DND-41 (cell line): ENCODE measurements at regions not wholly inside any gene's neighbourhood (a gene's known extent, or its start where the extent isn't known, plus 50 kb on each side); places are given as distances from the start of the nearest gene placed in this dataset.
A peak's percentile ranks its signal among the peaks of the same experiment; 100 is the strongest.

ENCODE experiments used
- ATAC-seq: fragments of 200-7000 bp; cut with Tn5 transposase; 3 replicates; pipeline ENCODE4 v1.9.1; 2021; ENCODE audit warnings: low read depth; ENCODE audit not compliant: insufficient read depth
- DNase-seq: peaks from one replicate; pipeline ENCODE4 v3.0.0-alpha.2; 2020
- H2AFZ ChIP-seq: 2 replicates; pipeline ENCODE4 v1.6.0; 2012; ENCODE audit warnings: low read depth, low read length
- H3K27ac ChIP-seq: 2 replicates; pipeline ENCODE4 v1.5.1; 2012; ENCODE audit warnings: low read length, inconsistent platforms
- H3K27me3 ChIP-seq: fragments of 200-600 bp; sonication (generic); 2 replicates; pipeline ENCODE4 v1.6.0; 2012; ENCODE audit warnings: low read length, mild to moderate bottlenecking, inconsistent platforms; ENCODE audit not compliant: insufficient read depth, poor library complexity
- H3K36me3 ChIP-seq: 2 replicates; pipeline ENCODE4 v1.5.1; 2012; ENCODE audit warnings: low read length, inconsistent platforms; ENCODE audit not compliant: insufficient read depth
- H3K4me1 ChIP-seq: 2 replicates; pipeline ENCODE4 v1.5.1; 2012; ENCODE audit warnings: mild to moderate bottlenecking, low read length; ENCODE audit not compliant: insufficient read depth
- H3K4me2 ChIP-seq: 2 replicates; pipeline ENCODE4 v1.6.0; 2012; ENCODE audit warnings: mild to moderate bottlenecking, moderate library complexity, low read length, inconsistent platforms; ENCODE audit not compliant: insufficient read depth
- H3K4me3 ChIP-seq, 2 experiments: fragments of 200-600 bp in 1 of 2; shearing (Covaris generic) in 1 of 2; 2 replicates each; pipeline ENCODE4 v1.5.1; 2012 to 2016; ENCODE audit warnings: inconsistent platforms in 2 of 2, low read length in 2 of 2, mild to moderate bottlenecking in 2 of 2, low read depth in 1 of 2, moderate library complexity in 1 of 2
- H3K79me2 ChIP-seq: 2 replicates; pipeline ENCODE4 v1.6.0; 2012; ENCODE audit warnings: low read length, inconsistent platforms; ENCODE audit not compliant: insufficient read depth
- H3K9ac ChIP-seq: 2 replicates; pipeline ENCODE4 v1.6.0; 2012; ENCODE audit warnings: low read depth, mild to moderate bottlenecking, inconsistent platforms, low read length, moderate library complexity
- H3K9me3 ChIP-seq: 2 replicates; pipeline ENCODE4 v1.5.1; 2012; ENCODE audit warnings: low read length, moderate library complexity, mild to moderate bottlenecking, inconsistent platforms; ENCODE audit not compliant: insufficient read depth, severe bottlenecking
- H4K20me1 ChIP-seq: 2 replicates; pipeline ENCODE4 v1.6.0; 2012; ENCODE audit warnings: low read length; ENCODE audit not compliant: insufficient read depth
- CTCF ChIP-seq: IDR thresholded peaks from 2 replicates; pipeline ENCODE4 v1.5.1; 2012; ENCODE audit warnings: borderline replicate concordance, low read length, moderate library complexity, mild to moderate bottlenecking; ENCODE audit not compliant: poor library complexity, severe bottlenecking; ENCODE audit errors: extremely low read depth
- EZH2 ChIP-seq: IDR thresholded peaks from 3 replicates; pipeline ENCODE4 v1.6.1; 2012; ENCODE audit warnings: borderline replicate concordance, low read depth, mild to moderate bottlenecking, moderate library complexity, low read length, inconsistent platforms; ENCODE audit not compliant: severe bottlenecking

DNA sequence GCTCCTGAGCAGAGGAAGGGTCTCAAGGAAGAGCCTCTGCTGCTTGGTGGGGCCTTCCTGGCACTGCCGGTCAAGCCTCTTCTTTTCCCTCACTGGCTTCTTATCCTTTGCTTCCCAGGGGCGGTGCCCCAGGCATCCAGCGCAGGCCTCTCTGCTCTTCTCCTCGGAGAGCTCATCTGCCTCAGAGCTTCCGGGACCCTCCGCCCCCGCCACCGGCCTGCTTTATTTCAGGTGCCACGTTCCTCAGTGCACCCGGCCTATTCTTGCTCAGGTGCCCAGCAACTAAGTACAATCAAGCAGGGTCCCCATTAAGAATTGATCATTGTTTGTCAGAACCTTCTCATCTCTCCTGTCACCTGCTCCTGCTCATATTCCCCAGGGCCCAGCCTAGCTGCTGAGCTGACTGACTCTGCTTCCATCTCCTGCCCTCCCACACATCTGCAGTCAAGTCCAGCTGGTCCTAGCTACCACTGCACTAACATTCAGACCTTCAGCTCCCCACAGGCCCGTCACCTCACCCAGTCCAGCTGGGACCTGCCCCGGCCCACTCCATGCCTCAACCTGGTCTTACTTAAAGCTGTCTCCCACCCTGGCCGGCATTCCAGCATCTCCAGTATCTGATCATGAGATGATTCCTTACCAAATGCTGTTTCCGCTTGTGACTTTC is 114.3 kb upstream of the BOD1 start:
- Histone ChIP-seq H3K79me2 (no peaks in the 10 kb centered on the region), H3K27me3 (no peaks in the 10 kb centered on the region), H3K4me2 (no peak overlapping the region), H3K4me3 (no peak overlapping the region), H3K36me3 (no peaks in the 10 kb centered on the region), H4K20me1 (no peaks in the 10 kb centered on the region), H3K4me1 (0 out of 2 replicates have a peak, but pooled peaks cover 3% of the 10 kb centered on the region), H3K27ac (no peak overlapping the region), H3K9ac (no peak overlapping the region), H2AFZ (no peak overlapping the region), H3K9me3 (no peaks in the 10 kb centered on the region)
- TF ChIP-seq CTCF (no peak), EZH2 (no peak)
- DNase-seq: no peak
- ATAC-seq: no peak

DNA sequence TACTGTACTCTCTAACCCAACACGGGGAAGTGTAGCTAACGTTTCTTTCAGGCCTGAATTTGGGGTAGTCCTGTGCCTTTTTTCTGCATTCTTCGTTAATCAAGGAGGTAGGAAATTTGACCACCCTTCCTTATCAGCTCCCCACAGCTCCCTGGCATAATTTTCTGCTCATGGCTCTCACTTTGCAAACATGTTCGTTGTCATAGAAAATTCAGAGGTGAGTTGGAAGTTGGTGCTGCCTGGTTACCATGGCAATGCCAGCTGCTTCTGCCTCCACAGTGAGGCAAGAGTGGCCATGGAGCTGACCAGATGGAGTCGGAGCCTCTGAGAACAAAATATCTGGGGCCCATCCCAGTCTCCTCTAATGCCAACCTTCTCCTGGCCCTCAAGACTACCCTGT is 116.6 kb upstream of the BOD1 start:
- Histone ChIP-seq H3K27me3 (no peaks in the 10 kb centered on the region), H3K4me2 (no peak overlapping the region), H3K79me2 (no peaks in the 10 kb centered on the region), H3K27ac (no peak overlapping the region), H4K20me1 (no peaks in the 10 kb centered on the region), H3K4me1 (0 out of 2 replicates have a peak, but pooled peaks cover 3% of the 10 kb centered on the region), H3K9me3 (no peaks in the 10 kb centered on the region), H3K4me3 (no peak overlapping the region), H3K36me3 (no peaks in the 10 kb centered on the region), H2AFZ (no peak overlapping the region), H3K9ac (no peak overlapping the region)
- DNase-seq (no peak), ATAC-seq (no peak)
- TF ChIP-seq EZH2: no peak
- TF ChIP-seq CTCF: no peak

GRCh38 chr5:173733425-173733824 is 117.0 kb upstream of the BOD1 start:
- DNase-seq (peak; percentile 26), ATAC-seq (0 out of 3 replicates have a peak, but pooled peaks have one; percentile 52)
- Histone ChIP-seq H3K27me3 (no peaks in the 10 kb centered on the region), H3K4me3 (no peak overlapping the region), H3K27ac (no peak overlapping the region), H3K9ac (no peak overlapping the region), H4K20me1 (no peaks in the 10 kb centered on the region), H3K9me3 (no peaks in the 10 kb centered on the region), H3K79me2 (no peaks in the 10 kb centered on the region), H3K4me1 (0 out of 2 replicates have a peak, but pooled peaks cover 3% of the 10 kb centered on the region), H2AFZ (no peak overlapping the region), H3K4me2 (no peak overlapping the region), H3K36me3 (no peaks in the 10 kb centered on the region)
- no peak for TF ChIP-seq EZH2
- peak; percentile 46 for TF ChIP-seq CTCF
